ENCODE measurements at regions not wholly inside any gene's neighbourhood (a gene's known extent, or its start where the extent isn't known, plus 50 kb on each side); places are given as distances from the start of the nearest gene placed in this dataset.
A peak's percentile ranks its signal among the peaks of the same experiment; 100 is the strongest.

DNA sequence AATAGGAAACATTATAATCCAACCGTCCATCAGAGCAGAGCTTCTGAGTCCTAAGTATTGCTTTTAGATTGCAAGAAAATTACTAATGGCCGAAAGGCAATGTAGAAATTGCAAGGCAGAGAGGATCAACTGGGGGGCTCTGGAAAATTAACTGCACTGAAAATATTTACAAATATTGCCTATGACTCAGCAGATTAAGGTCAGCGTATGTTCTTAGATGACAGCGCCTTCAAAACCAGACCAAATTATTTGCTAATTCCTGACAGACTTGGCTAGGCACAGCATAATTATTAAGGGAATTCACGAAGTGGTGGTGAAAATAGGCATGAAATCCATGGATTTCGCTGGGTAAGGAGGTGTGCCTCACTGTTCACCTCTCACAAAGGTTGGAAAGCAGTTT is 947.7 kb downstream of the TUSC7 start:
- Histone ChIP-seq H3K27me3 (ENCODE audit: insufficient read depth, low read depth) (no peaks in the 10 kb centered on the region), H3K36me3 (ENCODE audit: low read depth) (no peaks in the 10 kb centered on the region), H4K20me1 (ENCODE audit: insufficient read depth) (no peaks in the 10 kb centered on the region), H3K27ac (no peak overlapping the region), H3K9me3 (ENCODE audit: insufficient read depth, low read depth) (no peaks in the 10 kb centered on the region), H3F3A (ENCODE audit: insufficient read depth, low read depth) (no peaks in the 10 kb centered on the region), H3K4me1 (replicated peaks; ENCODE audit: insufficient read depth) (0 out of 2 replicates have a peak, but pooled peaks cover 9% of the 10 kb centered on the region), H3K4me2 (no peak overlapping the region), H3K9me2 (ENCODE audit: insufficient read depth) (no peaks in the 10 kb centered on the region), H3K4me3 (no peak overlapping the region), H2AFZ (peak overlapping the region; percentile 28; the same call in 1 of the 2 replicates), H3K79me2 (ENCODE audit: low read depth) (no peaks in the 10 kb centered on the region)
- intact Hi-C loops (cut with micrococcal nuclease; ENCODE audit: unreplicated experiment): no loop called here
- no TSS peak for BruUV-seq (replicated peaks)
- no peak for DNase-seq
- ChIA-PET CTCF (no interaction called here), POLR2A (ENCODE audit: unreplicated experiment) (no interaction called here)
- TF ChIP-seq EZH2 (IDR thresholded peaks at IDR 0.05; ENCODE audit: low read depth) (no peak), CTCF (conservative IDR thresholded peaks at IDR 0.05) (no peak)

GRCh38 chr3:117660941-117661817 is 951.6 kb downstream of the TUSC7 start:
- Histone ChIP-seq H3K4me1 (replicated peaks; ENCODE audit: insufficient read depth) (0 out of 2 replicates have a peak, but pooled peaks cover 9% of the 10 kb centered on the region), H3K36me3 (ENCODE audit: low read depth) (no peaks in the 10 kb centered on the region), H3F3A (ENCODE audit: insufficient read depth, low read depth) (no peaks in the 10 kb centered on the region), H2AFZ (no peak overlapping the region), H3K4me2 (no peak overlapping the region), H3K27ac (no peak overlapping the region), H3K79me2 (ENCODE audit: low read depth) (no peaks in the 10 kb centered on the region), H3K9me2 (ENCODE audit: insufficient read depth) (no peaks in the 10 kb centered on the region), H4K20me1 (ENCODE audit: insufficient read depth) (no peaks in the 10 kb centered on the region), H3K9me3 (ENCODE audit: insufficient read depth, low read depth) (no peaks in the 10 kb centered on the region), H3K4me3 (no peak overlapping the region), H3K27me3 (ENCODE audit: insufficient read depth, low read depth) (no peaks in the 10 kb centered on the region)
- BruUV-seq (replicated peaks): no TSS peak
- intact Hi-C loops (cut with micrococcal nuclease; ENCODE audit: unreplicated experiment): no loop called here
- TF ChIP-seq CTCF (conservative IDR thresholded peaks at IDR 0.05) (no peak), EZH2 (IDR thresholded peaks at IDR 0.05; ENCODE audit: low read depth) (no peak)
- no peak for DNase-seq
- ChIA-PET POLR2A (ENCODE audit: unreplicated experiment) (no interaction called here), CTCF (no interaction called here)

- no peak overlapping the region for H3K4me2 ChIP-seq
- H3K36me3 ChIP-seq (ENCODE audit: low read depth): no peaks in the 10 kb centered on the region
- no peaks in the 10 kb centered on the region for H3K9me3 ChIP-seq (ENCODE audit: insufficient read depth, low read depth)
- no peak for DNase-seq
- TF ChIP-seq EZH2 (IDR thresholded peaks at IDR 0.05; ENCODE audit: low read depth): no peak
- no peak for TF ChIP-seq CTCF (conservative IDR thresholded peaks at IDR 0.05)
- no peaks in the 10 kb centered on the region for H3F3A ChIP-seq (ENCODE audit: insufficient read depth, low read depth)
- H3K27ac ChIP-seq: no peak overlapping the region
- CTCF ChIA-PET: no interaction called here
- no peaks in the 10 kb centered on the region for H3K9me2 ChIP-seq (ENCODE audit: insufficient read depth)
- H3K4me1 ChIP-seq (replicated peaks; ENCODE audit: insufficient read depth): 0 out of 2 replicates have a peak, but pooled peaks cover 9% of the 10 kb centered on the region
- no peaks in the 10 kb centered on the region for H3K79me2 ChIP-seq (ENCODE audit: low read depth)
- intact Hi-C loops (cut with micrococcal nuclease; ENCODE audit: unreplicated experiment): no loop called here
- no peaks in the 10 kb centered on the region for H3K27me3 ChIP-seq (ENCODE audit: insufficient read depth, low read depth)
- no peak overlapping the region for H2AFZ ChIP-seq
- no TSS peak for BruUV-seq (replicated peaks)
- POLR2A ChIA-PET (ENCODE audit: unreplicated experiment): no interaction called here
- H3K4me3 ChIP-seq: no peak overlapping the region
- no peaks in the 10 kb centered on the region for H4K20me1 ChIP-seq (ENCODE audit: insufficient read depth)
Observed at GRCh38 chr3:117661818-117662095, 952.2 kb downstream of the TUSC7 start.

Measured in PC-9 (cell line).